ENCODE measurements at regions not wholly inside any gene's neighbourhood (a gene's known extent, or its start where the extent isn't known, plus 50 kb on each side); places are given as distances from the start of the nearest gene placed in this dataset.

GRCh38 chr1:38585971-38586370 lies 273.6 kb downstream of the RRAGC start:
- no peak for TF ChIP-seq CTCF (IDR thresholded peaks at IDR 0.05; ENCODE audit: low read depth, low read length, missing input control)
- no peak for TF ChIP-seq ZBTB33 (IDR thresholded peaks at IDR 0.05)
- TF ChIP-seq GABPA (IDR thresholded peaks at IDR 0.05 in 1 of 2, conservative IDR thresholded peaks at IDR 0.05 in 1 of 2): no peak
- no peak for TF ChIP-seq RXRA (IDR thresholded peaks at IDR 0.05)
- TF ChIP-seq RAD21 (IDR thresholded peaks at IDR 0.05): no peak

Data from liver (tissue), 3 donors.